ENCODE measurements at regions not wholly inside any gene's neighbourhood (a gene's known extent, or its start where the extent isn't known, plus 50 kb on each side); places are given as distances from the start of the nearest gene placed in this dataset.

GRCh38 chr18:30886998-30887397 lies 155.5 kb downstream of the DSC3 start:
- no peak for TF ChIP-seq CTCF (IDR thresholded peaks at IDR 0.05; ENCODE audit: control insufficient read depth, insufficient read depth, low read depth, low read length, missing control alignments)
- no peak overlapping the region for H3K4me3 ChIP-seq (ENCODE audit: control insufficient read depth, low read depth, low read length)
- no peak for DNase-seq (ENCODE audit: low read depth)

- no peak for TF ChIP-seq CTCF (IDR thresholded peaks at IDR 0.05; ENCODE audit: control insufficient read depth, insufficient read depth, low read depth, low read length, missing control alignments)
- H3K4me3 ChIP-seq (ENCODE audit: control insufficient read depth, low read depth, low read length): no peak overlapping the region
- no peak for DNase-seq (ENCODE audit: low read depth)
Measured at GRCh38 chr18:30870466-30870865, 172.1 kb downstream of the DSC3 start.

- no peak overlapping the region for H3K4me3 ChIP-seq (ENCODE audit: control insufficient read depth, low read depth, low read length)
- TF ChIP-seq CTCF (IDR thresholded peaks at IDR 0.05; ENCODE audit: control insufficient read depth, insufficient read depth, low read depth, low read length, missing control alignments): no peak
- DNase-seq (ENCODE audit: low read depth): no peak
Measured at GRCh38 chr18:30862900-30863299, 179.6 kb downstream of the DSC3 start.

GRCh38 chr18:30860741-30861140 lies 181.8 kb downstream of the DSC3 start:
- no peak for TF ChIP-seq CTCF (IDR thresholded peaks at IDR 0.05; ENCODE audit: control insufficient read depth, insufficient read depth, low read depth, low read length, missing control alignments)

GRCh38 chr18:30859036-30859435 lies 183.5 kb downstream of the DSC3 start:
- no peak for DNase-seq (ENCODE audit: low read depth)
- TF ChIP-seq CTCF (IDR thresholded peaks at IDR 0.05; ENCODE audit: control insufficient read depth, insufficient read depth, low read depth, low read length, missing control alignments): no peak
- H3K4me3 ChIP-seq (ENCODE audit: control insufficient read depth, low read depth, low read length): no peak overlapping the region

More at GRCh38 chr18:30860741-30861140, 181.8 kb downstream of the DSC3 start:
- no peak overlapping the region for H3K4me3 ChIP-seq (ENCODE audit: control insufficient read depth, low read depth, low read length)
- no peak for DNase-seq (ENCODE audit: low read depth)

- no peak for TF ChIP-seq CTCF (IDR thresholded peaks at IDR 0.05; ENCODE audit: control insufficient read depth, insufficient read depth, low read depth, low read length, missing control alignments)
Measured at GRCh38 chr18:30858560-30858959, 184.0 kb downstream of the DSC3 start.

GRCh38 chr18:30855762-30856161 lies 186.8 kb downstream of the DSC3 start:
- TF ChIP-seq CTCF (IDR thresholded peaks at IDR 0.05; ENCODE audit: control insufficient read depth, insufficient read depth, low read depth, low read length, missing control alignments): no peak
- H3K4me3 ChIP-seq (ENCODE audit: control insufficient read depth, low read depth, low read length): no peak overlapping the region
- no peak for DNase-seq (ENCODE audit: low read depth)

More at GRCh38 chr18:30858560-30858959, 184.0 kb downstream of the DSC3 start:
- DNase-seq (ENCODE audit: low read depth): no peak
- no peak overlapping the region for H3K4me3 ChIP-seq (ENCODE audit: control insufficient read depth, low read depth, low read length)
